Common myeloid progenitor, CD34-positive (primary cell): ENCODE measurements at regions not wholly inside any gene's neighbourhood (a gene's known extent, or its start where the extent isn't known, plus 50 kb on each side); places are given as distances from the start of the nearest gene placed in this dataset.

Source experiments
- CTCF ChIA-PET: fragments of 350-600 bp; sonication (Branson Sonifier 250); formaldehyde crosslinking; loops from one replicate; lab custom pipeline; 2021; ENCODE audit warnings: antibody characterized with exemption; lab: Charles Lee
- POLR2A ChIA-PET: fragments of 350-600 bp; sonication (Branson Sonifier 250); formaldehyde crosslinking; loops from one replicate; lab custom pipeline; 2021; ENCODE audit warnings: antibody characterized with exemption; lab: Charles Lee
- DNase-seq, 3 donors: peaks; one replicate each; pipeline versions ENCODE4 v3.0.0 to v3.0.0-alpha.2; 2013
- H3K27ac ChIP-seq, 2 experiments: 1 replicate in 1 of 2; 2 replicates in 1 of 2; pipeline ENCODE4 v1.7.0; 2013; ENCODE audit warnings: inconsistent platforms in 2 of 2, low read length in 2 of 2, mild to moderate bottlenecking in 2 of 2, low read depth in 1 of 2, moderate library complexity in 1 of 2; ENCODE audit not compliant: severe bottlenecking in 2 of 2, insufficient read depth in 1 of 2, poor library complexity in 1 of 2
- H3K27me3 ChIP-seq, 5 experiments: replicated peaks in 2 of 5; 1 replicate in 3 of 5; 2 replicates in 2 of 5; pipeline versions ENCODE4 v1.6.1 to v1.7.0; 2013; ENCODE audit warnings: low read length in 4 of 5, mild to moderate bottlenecking in 2 of 5, moderate library complexity in 2 of 5, inconsistent platforms in 1 of 5; ENCODE audit not compliant: insufficient read depth in 5 of 5, control insufficient read depth in 4 of 5
- H3K36me3 ChIP-seq, 4 experiments: 1 replicate in 2 of 4; 2 replicates in 2 of 4; pipeline versions ENCODE4 v1.6.1 to v1.7.0; 2013; ENCODE audit warnings: low read length in 3 of 4, control low read depth in 1 of 4, mild to moderate bottlenecking in 1 of 4; ENCODE audit not compliant: control insufficient read depth in 4 of 4, insufficient read depth in 4 of 4
- H3K4me1 ChIP-seq, 4 experiments: 1 replicate in 3 of 4; 2 replicates in 1 of 4; pipeline versions ENCODE4 v1.6.1 to v1.7.1; 2013; ENCODE audit warnings: low read length in 3 of 4, mild to moderate bottlenecking in 3 of 4, control low read depth in 1 of 4, inconsistent platforms in 1 of 4, moderate library complexity in 1 of 4; ENCODE audit not compliant: control insufficient read depth in 4 of 4, insufficient read depth in 4 of 4; ENCODE audit errors: control extremely low read depth in 1 of 4
- H3K4me3 ChIP-seq, 7 experiments: 1 replicate in 4 of 7; 2 replicates in 3 of 7; pipeline versions ENCODE4 v1.5.1 to v1.7.0; 2013; ENCODE audit warnings: mild to moderate bottlenecking in 7 of 7, low read length in 6 of 7, moderate library complexity in 6 of 7, inconsistent platforms in 2 of 7, low read depth in 2 of 7, control low read depth in 1 of 7; ENCODE audit not compliant: insufficient read depth in 4 of 7, control insufficient read depth in 1 of 7; ENCODE audit errors: extremely low read depth in 1 of 7
- H3K9me3 ChIP-seq, 5 experiments: 1 replicate in 4 of 5; 2 replicates in 1 of 5; pipeline versions ENCODE4 v1.6.1 to v1.7.1; 2013; ENCODE audit warnings: low read length in 4 of 5, mild to moderate bottlenecking in 2 of 5, inconsistent platforms in 1 of 5, low read depth in 1 of 5, moderate library complexity in 1 of 5; ENCODE audit not compliant: control insufficient read depth in 4 of 5, insufficient read depth in 2 of 5; ENCODE audit errors: control extremely low read depth in 1 of 5
- WGBS: methylation state at CpG from one replicate; pipeline ENCODE4 v1.1.5; 2013; ENCODE audit not compliant: insufficient coverage; 5-methylcytosine and 5-hydroxymethylcytosine counted together

DNA sequence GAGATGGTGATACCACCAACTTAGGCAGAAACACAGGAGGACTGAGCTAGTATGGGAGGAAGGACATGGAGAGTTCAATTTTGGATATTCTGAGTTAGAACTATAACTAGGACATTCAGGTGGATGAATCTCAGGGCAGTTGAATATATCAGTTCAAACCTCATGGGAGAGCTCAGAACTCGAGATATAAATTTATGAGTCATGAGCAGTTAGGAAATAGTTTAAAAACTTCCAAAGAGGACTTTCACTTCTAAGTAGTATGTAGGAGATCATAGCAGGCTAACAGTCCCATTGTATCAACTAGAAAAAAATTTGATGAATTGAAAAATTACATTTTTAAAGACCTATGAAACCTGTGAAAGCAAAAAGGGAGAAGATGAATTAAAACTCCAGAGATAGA lies 436.2 kb upstream of the LARGE1 start:
- WGBS, result no CpG with 5 or more reads among the region's 1 CpG
- POLR2A ChIA-PET, result no interaction called here
- CTCF ChIA-PET, result interaction anchor here (0.6 kb wide), 1 partner anchor 8 kb away, joined by 3 read pairs; no protein-coding TSS in a partner anchor
- Histone ChIP-seq H3K4me3 (no peak overlapping the region), H3K9me3 (no peaks in the 10 kb centered on the region), H3K27ac (no peak overlapping the region), H3K4me1 (no peaks in the 10 kb centered on the region), H3K36me3 (no peaks in the 10 kb centered on the region), H3K27me3 (no peaks in the 10 kb centered on the region)
- no peak for DNase-seq

DNA sequence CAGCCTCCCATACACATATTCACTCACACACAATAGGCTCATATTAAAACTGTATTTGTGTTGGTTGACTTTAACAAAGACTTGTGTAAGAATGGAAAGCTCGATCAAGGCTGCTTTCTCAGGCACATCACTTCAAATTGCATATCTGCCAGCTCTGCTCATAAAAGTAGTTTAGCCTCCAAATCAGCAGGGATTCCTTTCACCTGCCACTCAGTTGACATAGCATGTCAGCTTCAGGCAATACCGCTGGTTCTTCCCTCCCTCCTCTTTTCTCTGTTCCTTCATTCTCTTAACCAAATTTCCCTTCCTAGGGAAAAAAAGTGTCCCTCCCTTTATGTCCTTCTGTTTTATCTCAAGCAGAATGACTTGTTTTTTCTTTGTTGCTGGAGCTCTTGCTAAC lies 450.4 kb upstream of the LARGE1 start:
- no peak overlapping the region for H3K4me3 ChIP-seq
- CTCF ChIA-PET, result no interaction called here
- no peaks in the 10 kb centered on the region for H3K4me1 ChIP-seq
- peaks cover 0 to 14% (median 0%) of the 10 kb centered on the region in 5 experiments for H3K9me3 ChIP-seq
- H3K27ac ChIP-seq, result no peak overlapping the region
- POLR2A ChIA-PET, result no interaction called here
- 89% methylated on average over 1 of the region's 2 CpGs for WGBS
- H3K27me3 ChIP-seq, result no peaks in the 10 kb centered on the region
- no peaks in the 10 kb centered on the region for H3K36me3 ChIP-seq
- DNase-seq, result no peak

DNA sequence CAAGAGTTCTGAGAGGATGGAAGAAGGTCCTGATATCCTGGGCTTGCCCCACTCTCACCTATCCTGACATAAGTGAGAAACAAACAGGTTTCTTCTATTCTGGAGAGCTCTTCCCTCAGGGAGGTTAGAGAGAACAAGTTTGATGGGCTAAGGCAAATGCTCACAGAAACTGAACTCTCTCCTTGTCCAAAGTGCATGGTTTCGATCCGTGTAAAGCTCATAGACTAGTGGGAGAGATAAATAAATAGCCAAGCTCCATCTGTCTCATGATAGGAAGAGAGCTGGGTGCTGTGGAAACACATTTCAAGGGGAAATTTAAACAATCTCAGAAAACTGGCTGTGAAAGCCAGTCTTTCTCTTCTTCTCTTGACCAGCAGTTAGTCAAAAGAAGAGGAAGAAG lies 459.5 kb upstream of the LARGE1 start:
- H3K4me1 ChIP-seq, result no peaks in the 10 kb centered on the region
- POLR2A ChIA-PET, result no interaction called here
- 67% methylated on average over 2 of the region's 2 CpGs for WGBS

DNA sequence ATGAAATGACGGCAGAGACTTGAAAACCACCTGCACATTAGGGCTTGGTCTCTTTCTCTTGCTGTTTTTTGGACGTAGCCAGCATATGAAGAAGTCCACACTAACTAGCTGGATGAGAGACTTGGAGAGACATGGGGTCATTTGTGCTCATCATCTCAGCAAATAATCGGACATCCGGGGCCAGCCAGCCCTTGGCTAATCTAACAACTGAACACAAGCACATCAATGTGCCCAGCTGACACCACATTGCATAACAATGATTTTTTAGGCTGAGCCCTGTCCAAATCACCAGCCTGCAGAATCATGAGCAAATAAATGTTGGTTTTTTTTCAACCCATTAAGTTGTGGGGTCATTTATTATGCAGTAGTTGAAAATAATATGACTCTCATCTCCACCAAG lies 460.3 kb upstream of the LARGE1 start:
- WGBS, result 96% methylated on average over 4 of the region's 4 CpGs
- POLR2A ChIA-PET, result no interaction called here
- Histone ChIP-seq H3K27ac (no peak overlapping the region), H3K27me3 (no peaks in the 10 kb centered on the region), H3K36me3 (no peaks in the 10 kb centered on the region), H3K4me1 (no peaks in the 10 kb centered on the region), H3K9me3 (peaks cover 0 to 3% (median 0%) of the 10 kb centered on the region in 5 experiments), H3K4me3 (no peak overlapping the region)
- DNase-seq, result no peak
- CTCF ChIA-PET, result no interaction called here

More for the DNA sequence above, 459.5 kb upstream of the LARGE1 start:
- Histone ChIP-seq H3K4me3 (no peak overlapping the region), H3K27ac (no peak overlapping the region), H3K27me3 (no peaks in the 10 kb centered on the region), H3K36me3 (no peaks in the 10 kb centered on the region), H3K9me3 (peaks cover 0 to 3% (median 0%) of the 10 kb centered on the region in 5 experiments)
- DNase-seq, result no peak
- CTCF ChIA-PET, result no interaction called here

DNA sequence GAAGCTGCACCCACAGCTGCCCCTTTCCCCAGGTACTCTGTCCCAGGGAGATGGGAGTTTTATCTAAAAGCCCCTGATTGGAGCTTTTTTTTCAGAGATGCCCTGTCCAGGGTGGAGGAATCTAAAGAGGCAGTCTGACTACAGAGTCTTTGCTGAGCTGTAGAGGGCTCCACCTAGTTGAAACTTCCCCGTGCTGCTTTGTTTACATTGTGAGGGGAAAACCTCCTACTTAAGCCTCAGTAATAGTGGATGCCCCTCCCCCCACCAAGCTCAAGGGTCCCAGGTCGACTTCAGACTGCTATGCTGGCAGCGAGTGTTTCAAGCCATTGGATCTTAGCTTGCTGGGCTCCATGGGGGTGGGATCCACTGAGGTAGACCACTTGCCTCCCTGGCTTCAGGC lies 470.1 kb upstream of the LARGE1 start:
- DNase-seq, result no peak
- Histone ChIP-seq H3K9me3 (peaks cover 0 to 8% (median 0%) of the 10 kb centered on the region in 5 experiments), H3K4me1 (no peaks in the 10 kb centered on the region), H3K27me3 (no peaks in the 10 kb centered on the region), H3K27ac (no peak overlapping the region), H3K4me3 (no peak overlapping the region), H3K36me3 (no peaks in the 10 kb centered on the region)
- CTCF ChIA-PET, result interaction anchor here (0.9 kb wide), 1 partner anchor 25 kb away, joined by 3 read pairs; no protein-coding TSS in a partner anchor
- 52% methylated on average over 2 of the region's 3 CpGs for WGBS
- POLR2A ChIA-PET, result no interaction called here

DNA sequence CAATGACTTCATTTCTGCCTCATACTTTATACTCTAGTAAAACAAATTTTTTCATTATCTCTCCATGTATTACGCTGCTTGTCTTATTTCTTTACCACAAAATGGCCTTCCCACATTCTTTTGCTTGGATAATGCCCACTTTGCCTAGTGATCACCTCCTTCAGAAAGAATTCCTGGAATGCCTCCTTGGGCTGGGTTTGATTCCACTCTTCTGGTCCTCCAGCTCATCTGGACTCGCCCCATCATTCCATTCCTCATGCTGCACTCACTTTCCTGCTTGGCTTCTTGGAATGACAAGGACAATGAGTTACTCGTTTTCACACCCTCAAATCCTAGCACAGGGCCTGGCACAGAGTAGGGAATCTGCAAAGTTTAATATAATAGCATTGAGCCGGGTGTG lies 475.1 kb upstream of the LARGE1 start:
- Histone ChIP-seq H3K36me3 (no peaks in the 10 kb centered on the region), H3K4me1 (no peaks in the 10 kb centered on the region), H3K27me3 (no peaks in the 10 kb centered on the region), H3K4me3 (no peak overlapping the region), H3K9me3 (peaks cover 0 to 3% (median 0%) of the 10 kb centered on the region in 5 experiments), H3K27ac (no peak overlapping the region)
- no peak for DNase-seq
- ChIA-PET POLR2A (no interaction called here), CTCF (no interaction called here)
- 94% methylated on average over 3 of the region's 4 CpGs for whole genome bisulfite sequencing

DNA sequence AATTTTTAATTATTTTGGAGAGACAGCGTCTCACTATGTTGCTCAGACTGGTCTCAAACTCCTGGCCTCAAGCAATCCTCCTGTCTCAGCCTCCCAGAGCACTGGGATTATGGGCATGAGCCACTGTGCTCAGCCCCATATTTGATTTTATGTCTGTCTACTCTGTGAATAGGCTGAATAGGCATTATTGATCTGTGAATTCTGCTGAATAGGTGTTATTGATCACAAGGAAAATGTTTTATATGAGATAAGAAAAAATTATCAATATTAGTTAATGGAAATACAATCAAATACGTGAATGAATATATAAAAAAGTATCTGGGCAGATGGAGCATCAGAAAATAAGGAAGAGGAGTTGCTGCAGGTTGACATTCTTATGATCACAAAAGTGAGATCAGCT lies 483.4 kb upstream of the LARGE1 start:
- H3K27me3 ChIP-seq, result no peaks in the 10 kb centered on the region
- no peaks in the 10 kb centered on the region for H3K9me3 ChIP-seq
- H3K4me1 ChIP-seq, result no peaks in the 10 kb centered on the region
- ChIA-PET CTCF (interaction anchor here (1.3 kb wide), 1 partner anchor 11 kb away, joined by 3 read pairs; no protein-coding TSS in a partner anchor), POLR2A (no interaction called here)
- H3K27ac ChIP-seq, result no peak overlapping the region
- DNase-seq, result no peak
- H3K36me3 ChIP-seq, result no peaks in the 10 kb centered on the region
- H3K4me3 ChIP-seq, result no peak overlapping the region
- 100% methylated on average over 1 of the region's 2 CpGs for WGBS
